HL-60 (cell line): ENCODE measurements at regions not wholly inside any gene's neighbourhood (a gene's known extent, or its start where the extent isn't known, plus 50 kb on each side); places are given as distances from the start of the nearest gene placed in this dataset.
A peak's percentile ranks its signal among the peaks of the same experiment; 100 is the strongest.

Source experiments
- DNase-seq, 2 experiments: peaks; one replicate each; pipeline ENCODE4 v3.0.0-alpha.2; 2010 to 2020; ENCODE audit warnings: low read depth in 1 of 2, low spot score in 1 of 2
- H3K27ac ChIP-seq: fragments of 250-450 bp; sonication (Bioruptor Pico); replicated peaks from 2 replicates; pipeline ENCODE4 v1.5.1; 2020; ENCODE audit warnings: mild to moderate bottlenecking, moderate library complexity
- H3K27me3 ChIP-seq: fragments of 250-450 bp; sonication (Bioruptor Pico); 2 replicates; pipeline ENCODE4 v1.5.1; 2021; ENCODE audit warnings: mild to moderate bottlenecking, moderate library complexity; ENCODE audit not compliant: insufficient read depth, poor library complexity, severe bottlenecking
- H3K4me3 ChIP-seq: replicated peaks from 2 replicates; pipeline ENCODE4 v1.5.1; 2011; ENCODE audit warnings: mild to moderate bottlenecking, control low read depth, low read length; ENCODE audit not compliant: insufficient read depth
- GABPA ChIP-seq: IDR thresholded peaks from 2 replicates; pipeline ENCODE4 v1.6.1; 2012; ENCODE audit warnings: low read depth
- POLR2AphosphoS5 ChIP-seq: IDR thresholded peaks from 2 replicates; pipeline ENCODE4 v1.6.1; 2012; ENCODE audit warnings: low read depth
- SPI1 ChIP-seq: IDR thresholded peaks from 2 replicates; pipeline ENCODE4 v1.6.1; 2012; ENCODE audit warnings: low read depth, mild to moderate bottlenecking, borderline replicate concordance
- TF ChIP-seq, protein P1 (sequence below): IDR thresholded peaks from 2 replicates; pipeline ENCODE4 v1.6.1; 2012; ENCODE audit warnings: low read depth; ENCODE audit not compliant: insufficient replicate concordance
- TF ChIP-seq, protein P2 (sequence below): IDR thresholded peaks from one replicate; pipeline ENCODE4 v1.5.1; 2011; ENCODE audit warnings: low read length, control low read depth, inconsistent platforms; ENCODE audit not compliant: insufficient read depth

DNA sequence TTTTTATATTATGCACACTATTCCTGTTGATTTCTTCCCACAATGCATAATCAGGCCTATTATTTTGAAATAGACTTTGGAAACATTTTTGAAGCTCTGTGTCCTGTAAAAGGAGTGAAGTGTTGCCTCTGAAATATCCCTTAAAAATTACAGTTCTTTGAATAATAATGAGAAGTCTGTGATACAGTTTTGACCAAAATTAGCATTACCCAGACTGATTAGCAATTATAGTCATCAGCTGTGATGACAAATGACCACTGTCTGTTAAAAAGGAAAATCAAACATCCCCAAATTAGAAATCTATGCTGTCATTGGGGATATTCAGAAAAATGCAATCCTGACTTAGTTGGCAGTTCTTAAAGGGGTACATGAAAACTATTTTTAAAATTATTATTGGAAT is 63.7 kb downstream of the PTGS2 start:
- no peaks in the 10 kb centered on the region for H3K27me3 ChIP-seq
- no peak overlapping the region for H3K27ac ChIP-seq
- no peak for DNase-seq
- no peak for TF ChIP-seq POLR2AphosphoS5
- TF ChIP-seq, protein P1, sequence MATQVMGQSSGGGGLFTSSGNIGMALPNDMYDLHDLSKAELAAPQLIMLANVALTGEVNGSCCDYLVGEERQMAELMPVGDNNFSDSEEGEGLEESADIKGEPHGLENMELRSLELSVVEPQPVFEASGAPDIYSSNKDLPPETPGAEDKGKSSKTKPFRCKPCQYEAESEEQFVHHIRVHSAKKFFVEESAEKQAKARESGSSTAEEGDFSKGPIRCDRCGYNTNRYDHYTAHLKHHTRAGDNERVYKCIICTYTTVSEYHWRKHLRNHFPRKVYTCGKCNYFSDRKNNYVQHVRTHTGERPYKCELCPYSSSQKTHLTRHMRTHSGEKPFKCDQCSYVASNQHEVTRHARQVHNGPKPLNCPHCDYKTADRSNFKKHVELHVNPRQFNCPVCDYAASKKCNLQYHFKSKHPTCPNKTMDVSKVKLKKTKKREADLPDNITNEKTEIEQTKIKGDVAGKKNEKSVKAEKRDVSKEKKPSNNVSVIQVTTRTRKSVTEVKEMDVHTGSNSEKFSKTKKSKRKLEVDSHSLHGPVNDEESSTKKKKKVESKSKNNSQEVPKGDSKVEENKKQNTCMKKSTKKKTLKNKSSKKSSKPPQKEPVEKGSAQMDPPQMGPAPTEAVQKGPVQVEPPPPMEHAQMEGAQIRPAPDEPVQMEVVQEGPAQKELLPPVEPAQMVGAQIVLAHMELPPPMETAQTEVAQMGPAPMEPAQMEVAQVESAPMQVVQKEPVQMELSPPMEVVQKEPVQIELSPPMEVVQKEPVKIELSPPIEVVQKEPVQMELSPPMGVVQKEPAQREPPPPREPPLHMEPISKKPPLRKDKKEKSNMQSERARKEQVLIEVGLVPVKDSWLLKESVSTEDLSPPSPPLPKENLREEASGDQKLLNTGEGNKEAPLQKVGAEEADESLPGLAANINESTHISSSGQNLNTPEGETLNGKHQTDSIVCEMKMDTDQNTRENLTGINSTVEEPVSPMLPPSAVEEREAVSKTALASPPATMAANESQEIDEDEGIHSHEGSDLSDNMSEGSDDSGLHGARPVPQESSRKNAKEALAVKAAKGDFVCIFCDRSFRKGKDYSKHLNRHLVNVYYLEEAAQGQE, result no peak
- TF ChIP-seq, protein P2, sequence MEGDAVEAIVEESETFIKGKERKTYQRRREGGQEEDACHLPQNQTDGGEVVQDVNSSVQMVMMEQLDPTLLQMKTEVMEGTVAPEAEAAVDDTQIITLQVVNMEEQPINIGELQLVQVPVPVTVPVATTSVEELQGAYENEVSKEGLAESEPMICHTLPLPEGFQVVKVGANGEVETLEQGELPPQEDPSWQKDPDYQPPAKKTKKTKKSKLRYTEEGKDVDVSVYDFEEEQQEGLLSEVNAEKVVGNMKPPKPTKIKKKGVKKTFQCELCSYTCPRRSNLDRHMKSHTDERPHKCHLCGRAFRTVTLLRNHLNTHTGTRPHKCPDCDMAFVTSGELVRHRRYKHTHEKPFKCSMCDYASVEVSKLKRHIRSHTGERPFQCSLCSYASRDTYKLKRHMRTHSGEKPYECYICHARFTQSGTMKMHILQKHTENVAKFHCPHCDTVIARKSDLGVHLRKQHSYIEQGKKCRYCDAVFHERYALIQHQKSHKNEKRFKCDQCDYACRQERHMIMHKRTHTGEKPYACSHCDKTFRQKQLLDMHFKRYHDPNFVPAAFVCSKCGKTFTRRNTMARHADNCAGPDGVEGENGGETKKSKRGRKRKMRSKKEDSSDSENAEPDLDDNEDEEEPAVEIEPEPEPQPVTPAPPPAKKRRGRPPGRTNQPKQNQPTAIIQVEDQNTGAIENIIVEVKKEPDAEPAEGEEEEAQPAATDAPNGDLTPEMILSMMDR, result no peak
- TF ChIP-seq GABPA, result no peak
- no peak for TF ChIP-seq SPI1
- H3K4me3 ChIP-seq, result no peak overlapping the region

DNA sequence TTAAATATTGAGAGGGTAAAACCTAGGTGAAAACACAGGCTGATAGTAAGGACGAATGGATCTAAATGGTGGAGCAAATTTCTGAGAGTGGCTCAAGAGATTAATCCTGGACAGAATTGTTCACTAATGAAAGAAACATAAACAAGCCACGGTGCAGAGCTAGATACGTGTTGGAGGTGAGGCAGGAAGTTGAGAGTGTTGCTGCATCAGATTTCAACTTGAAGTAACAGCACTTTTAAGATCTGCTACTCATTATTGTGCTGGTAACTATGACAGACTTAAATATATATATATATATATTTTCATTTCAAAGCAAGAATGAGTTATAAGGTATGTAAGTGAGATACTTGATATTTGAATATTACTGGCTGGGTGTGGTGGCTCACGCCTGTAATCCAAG is 64.9 kb downstream of the PTGS2 start:
- TF ChIP-seq, protein P1, result no peak
- TF ChIP-seq GABPA (no peak), SPI1 (no peak), POLR2AphosphoS5 (no peak)
- TF ChIP-seq, protein P2, result no peak
- peak overlapping the region; percentile 68 for H3K27ac ChIP-seq
- DNase-seq, result no peak
- H3K27me3 ChIP-seq, result no peaks in the 10 kb centered on the region
- H3K4me3 ChIP-seq, result no peak overlapping the region

DNA sequence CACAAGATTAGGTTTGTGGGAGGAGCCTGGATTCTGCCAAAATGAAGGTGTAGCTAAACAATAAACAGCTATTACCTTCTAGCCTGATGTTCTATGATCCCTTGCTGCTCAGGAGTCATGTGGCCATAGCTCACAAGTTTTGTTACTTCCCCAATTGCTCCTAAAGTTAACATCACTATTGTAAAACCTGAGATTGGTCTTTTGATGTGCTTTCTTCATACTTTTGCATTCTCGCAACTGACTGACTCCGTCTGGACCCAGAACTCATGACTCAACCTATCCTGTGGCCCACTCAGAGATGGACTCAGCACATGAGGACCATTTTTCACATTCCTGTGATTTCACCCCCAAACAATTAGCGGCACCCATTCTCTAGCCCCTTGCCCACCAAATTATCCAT is 69.1 kb downstream of the PTGS2 start:
- no peak overlapping the region for H3K27ac ChIP-seq
- DNase-seq, result no peak
- no peak for TF ChIP-seq POLR2AphosphoS5
- TF ChIP-seq, protein P2, result no peak
- no peak for TF ChIP-seq SPI1
- TF ChIP-seq, protein P1, result no peak
- H3K4me3 ChIP-seq, result no peak overlapping the region
- H3K27me3 ChIP-seq, result no peaks in the 10 kb centered on the region
